GM12873 (cell line): ENCODE measurements at regions not wholly inside any gene's neighbourhood (a gene's known extent, or its start where the extent isn't known, plus 50 kb on each side); places are given as distances from the start of the nearest gene placed in this dataset.

ENCODE experiments used
- TF ChIP-seq, protein P1 (sequence below): IDR thresholded peaks from 2 replicates; pipeline ENCODE4 v1.5.1; 2012; ENCODE audit warnings: low read depth, mild to moderate bottlenecking, moderate library complexity, low read length, control low read depth; ENCODE audit not compliant: insufficient read depth; ENCODE audit errors: missing control alignments

DNA sequence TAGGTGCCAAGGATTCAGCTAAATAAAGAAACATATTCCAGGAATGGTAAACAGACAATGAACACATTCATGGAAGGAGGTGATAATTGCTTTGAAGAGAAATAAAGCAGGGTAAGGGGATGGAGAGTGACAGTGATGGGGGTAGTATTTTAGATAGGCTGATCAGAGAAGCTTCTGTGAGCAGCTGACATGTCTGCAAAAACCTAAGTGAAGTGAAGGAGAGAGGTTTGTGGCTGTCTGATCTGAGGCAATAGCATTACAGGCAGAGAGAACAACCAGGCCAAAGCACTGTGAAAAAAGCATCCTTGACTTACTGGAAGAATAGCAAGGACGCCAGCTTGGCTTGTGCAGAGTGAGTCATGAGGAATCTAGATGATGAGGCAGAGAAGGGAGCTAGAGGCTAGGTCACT lies 271.9 kb upstream of the GATB start:
- TF ChIP-seq, protein P1, sequence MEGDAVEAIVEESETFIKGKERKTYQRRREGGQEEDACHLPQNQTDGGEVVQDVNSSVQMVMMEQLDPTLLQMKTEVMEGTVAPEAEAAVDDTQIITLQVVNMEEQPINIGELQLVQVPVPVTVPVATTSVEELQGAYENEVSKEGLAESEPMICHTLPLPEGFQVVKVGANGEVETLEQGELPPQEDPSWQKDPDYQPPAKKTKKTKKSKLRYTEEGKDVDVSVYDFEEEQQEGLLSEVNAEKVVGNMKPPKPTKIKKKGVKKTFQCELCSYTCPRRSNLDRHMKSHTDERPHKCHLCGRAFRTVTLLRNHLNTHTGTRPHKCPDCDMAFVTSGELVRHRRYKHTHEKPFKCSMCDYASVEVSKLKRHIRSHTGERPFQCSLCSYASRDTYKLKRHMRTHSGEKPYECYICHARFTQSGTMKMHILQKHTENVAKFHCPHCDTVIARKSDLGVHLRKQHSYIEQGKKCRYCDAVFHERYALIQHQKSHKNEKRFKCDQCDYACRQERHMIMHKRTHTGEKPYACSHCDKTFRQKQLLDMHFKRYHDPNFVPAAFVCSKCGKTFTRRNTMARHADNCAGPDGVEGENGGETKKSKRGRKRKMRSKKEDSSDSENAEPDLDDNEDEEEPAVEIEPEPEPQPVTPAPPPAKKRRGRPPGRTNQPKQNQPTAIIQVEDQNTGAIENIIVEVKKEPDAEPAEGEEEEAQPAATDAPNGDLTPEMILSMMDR, result no peak

DNA sequence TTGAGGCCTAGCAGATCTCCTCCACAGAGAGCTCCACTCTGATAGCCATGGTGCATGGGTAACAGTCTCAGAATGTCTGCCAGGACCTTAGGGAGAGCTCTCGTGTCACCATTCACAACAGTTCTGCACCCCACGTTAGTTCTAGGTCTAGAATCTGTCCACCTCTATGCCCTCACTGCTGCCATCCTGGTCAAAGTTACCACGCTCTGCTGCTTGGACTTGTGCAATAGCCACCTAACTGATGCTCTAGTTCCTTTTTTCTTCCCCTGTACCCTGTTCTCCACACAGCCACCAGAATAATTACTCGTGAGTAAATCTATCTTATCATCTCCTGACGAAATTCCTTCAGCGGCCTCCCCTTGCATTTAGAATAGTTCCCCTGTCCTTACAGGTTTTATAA lies 268.8 kb upstream of the GATB start:
- TF ChIP-seq, protein P1, result no peak

DNA sequence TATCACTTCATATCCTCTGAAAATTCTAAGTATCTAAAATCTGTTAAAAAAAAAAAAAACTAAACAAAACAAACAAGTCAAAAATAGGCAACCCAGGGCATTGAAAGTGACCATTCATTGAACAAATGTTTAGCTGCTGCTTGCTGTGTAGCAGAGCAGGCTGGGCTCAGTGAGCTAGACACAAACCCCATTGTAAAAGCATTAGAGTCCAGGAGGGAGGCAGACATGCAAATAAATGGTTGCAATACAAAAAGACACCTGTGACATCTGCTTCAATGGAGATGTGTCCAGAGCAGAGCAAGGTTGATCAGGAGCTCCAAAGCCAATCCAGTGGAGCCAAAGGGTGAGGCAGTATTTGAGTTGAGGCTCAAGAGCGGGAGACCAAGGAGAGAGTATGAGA lies 267.3 kb upstream of the GATB start:
- TF ChIP-seq, protein P1, result no peak

DNA sequence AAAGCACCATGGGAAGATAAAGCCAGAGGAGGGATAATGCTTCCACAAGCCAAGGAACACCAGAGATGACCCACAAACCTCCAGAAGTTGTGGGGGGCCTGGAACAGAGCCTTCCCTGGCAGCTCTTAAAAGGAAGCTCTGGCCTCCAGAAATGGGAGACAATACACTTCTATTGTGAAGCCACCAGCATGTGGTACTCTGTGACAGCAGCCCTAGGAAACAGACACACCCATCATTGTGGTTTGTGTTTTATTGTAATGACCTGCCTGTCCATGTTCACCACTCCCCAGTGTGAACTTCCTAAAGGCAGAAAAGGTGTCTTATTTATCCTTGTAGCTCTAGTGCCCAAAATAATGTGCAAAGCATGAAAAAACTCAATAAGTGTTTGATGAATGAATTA lies 264.1 kb upstream of the GATB start:
- TF ChIP-seq, protein P1, result no peak

DNA sequence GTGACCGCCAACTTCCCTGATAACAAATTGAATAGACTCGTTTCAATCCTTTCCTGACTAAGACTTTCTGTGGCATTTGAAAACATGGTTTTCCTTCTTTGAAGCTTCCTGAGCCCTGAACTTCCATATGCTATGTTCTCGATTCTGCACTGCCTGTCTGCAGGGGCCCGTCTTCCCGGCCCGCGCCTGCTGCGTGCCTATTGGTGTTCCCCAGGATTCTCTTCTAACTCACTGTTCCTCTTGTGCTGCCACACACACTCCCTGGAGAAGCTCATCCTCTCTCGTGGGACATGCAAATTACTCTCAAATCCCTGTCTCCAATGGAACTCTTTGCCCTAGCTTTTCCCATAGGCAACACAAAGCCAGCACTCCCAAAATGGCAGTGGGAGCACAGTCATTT lies 262.9 kb upstream of the GATB start:
- TF ChIP-seq, protein P1, result no peak

DNA sequence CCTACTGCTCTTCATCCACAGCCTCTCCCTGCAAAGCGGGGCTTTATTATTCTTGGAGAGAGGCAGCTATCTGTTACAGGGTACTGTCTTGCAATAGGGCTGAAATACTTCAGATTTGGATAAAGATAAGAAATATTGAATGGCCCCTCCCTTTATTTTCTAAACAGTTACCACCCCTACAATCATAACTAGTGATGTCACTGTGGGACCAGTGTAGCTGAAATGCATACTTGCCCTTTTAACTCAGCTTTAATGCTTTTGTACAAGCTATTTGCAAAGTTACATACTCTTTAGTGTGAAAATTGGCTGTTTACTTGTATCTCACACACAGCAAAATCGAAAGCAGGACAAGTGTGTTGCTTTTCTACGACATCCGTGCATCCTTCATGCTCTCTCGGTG lies 261.7 kb upstream of the GATB start:
- TF ChIP-seq, protein P1, result no peak

DNA sequence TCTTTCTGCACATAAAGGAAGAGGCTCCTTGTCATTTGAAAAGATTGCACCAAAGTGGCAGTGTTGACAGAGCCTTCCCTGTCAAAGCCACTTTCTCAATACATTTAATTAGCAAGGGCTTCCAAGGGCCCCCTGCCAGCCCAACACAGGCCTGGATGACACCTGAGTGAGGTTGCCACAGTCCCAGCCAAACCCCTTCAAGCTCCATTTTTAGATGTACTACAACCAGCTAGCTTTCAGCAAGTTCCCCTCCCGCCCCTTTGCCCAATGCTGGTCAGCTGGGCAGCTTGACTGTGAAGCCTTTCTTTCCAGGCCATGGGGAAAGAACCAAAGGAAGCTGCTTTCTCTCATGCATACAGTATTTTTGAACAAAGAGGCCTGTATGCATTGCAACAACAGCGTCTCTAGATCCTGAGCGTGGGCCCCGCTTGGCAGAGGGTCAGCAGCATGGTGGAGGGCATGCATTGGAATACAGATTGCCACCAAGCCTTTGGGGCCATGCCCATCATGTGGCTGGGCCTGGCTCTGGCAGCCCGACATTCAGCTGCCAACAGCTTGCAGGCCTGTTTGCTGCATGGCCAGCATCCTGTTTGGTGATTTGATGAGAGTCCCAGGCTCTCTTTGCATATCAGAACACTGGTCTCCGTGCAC lies 261.1 kb upstream of the GATB start:
- TF ChIP-seq, protein P1, result no peak
